ENCODE measurements at regions not wholly inside any gene's neighbourhood (a gene's known extent, or its start where the extent isn't known, plus 50 kb on each side); places are given as distances from the start of the nearest gene placed in this dataset.

DNA sequence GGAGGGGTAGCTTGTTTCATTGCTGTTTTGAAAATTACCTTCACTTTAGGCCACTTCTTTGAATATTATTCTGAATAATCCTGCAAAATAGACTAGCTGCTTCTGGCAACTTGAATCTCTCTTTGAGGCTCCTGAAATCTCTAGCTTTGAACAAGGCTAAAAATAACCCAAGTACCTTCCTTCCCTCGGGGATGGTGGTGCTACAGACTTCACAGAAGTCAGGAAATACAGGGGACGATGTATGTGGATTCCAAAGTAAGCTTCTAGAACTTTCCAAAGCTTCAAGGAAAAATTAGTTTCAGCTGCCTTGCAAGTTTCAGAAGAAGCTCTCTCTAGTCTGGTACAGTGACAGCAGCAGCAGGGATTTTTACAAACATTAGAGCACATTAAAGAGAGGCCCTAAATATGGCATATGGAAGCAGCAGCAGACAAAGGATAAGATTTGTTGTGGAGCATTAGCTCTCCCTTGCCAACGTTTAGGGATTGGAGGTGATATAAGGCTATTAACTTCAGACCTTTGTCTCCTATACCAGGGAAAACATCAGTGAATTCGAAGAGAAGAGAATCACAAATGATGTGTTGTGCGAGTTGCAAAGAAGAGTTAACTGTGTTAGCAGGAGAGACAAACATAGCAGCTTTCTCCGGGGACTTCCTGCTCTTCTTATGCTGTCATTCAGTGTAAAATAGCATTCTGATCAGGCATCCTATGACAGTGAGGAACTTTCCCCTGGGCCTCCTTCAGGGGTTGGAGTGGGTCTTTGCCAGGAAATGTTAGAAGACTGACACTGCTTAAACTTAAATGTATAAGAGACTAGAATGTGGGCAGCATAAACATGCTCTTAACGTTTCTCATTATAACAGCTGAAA, 783.0 kb upstream of the ARPP21 start:
- TF ChIP-seq CTCF (IDR thresholded peaks at IDR 0.05): no peak
- intact Hi-C loops (cut with DNase I): no loop called here

DNA sequence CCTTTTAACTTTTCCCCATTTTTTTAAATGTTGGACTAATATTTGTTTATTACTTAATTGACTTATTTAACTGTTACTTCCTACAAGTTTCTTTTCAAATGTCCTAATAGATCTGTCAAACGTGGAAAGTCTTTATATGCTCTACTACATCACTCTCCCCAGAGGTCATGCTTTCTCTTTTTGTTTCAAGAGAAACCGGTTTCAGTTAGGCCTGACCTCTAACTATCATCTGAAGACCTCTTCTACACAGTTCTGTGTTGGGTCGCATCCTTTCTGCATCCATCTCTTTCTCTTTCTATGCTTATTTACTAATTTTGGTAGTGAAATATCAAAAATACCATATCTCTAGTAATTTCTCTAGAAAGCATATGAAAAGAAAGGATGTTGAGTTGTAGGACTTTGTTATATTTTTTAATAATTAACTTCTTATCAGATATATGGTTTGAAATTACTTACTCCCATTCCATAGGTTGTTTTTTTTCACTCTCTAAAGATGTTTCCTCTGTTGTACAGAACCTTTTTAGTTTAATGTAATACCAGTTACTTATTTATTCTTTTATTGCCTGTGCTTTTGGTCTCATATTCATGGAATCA, 781.2 kb upstream of the ARPP21 start:
- Histone ChIP-seq H3K27me3 (no peaks in the 10 kb centered on the region), H3K36me3 (no peaks in the 10 kb centered on the region), H3K4me1 (no peaks in the 10 kb centered on the region), H3K27ac (no peak overlapping the region), H3K9me3 (no peaks in the 10 kb centered on the region), H3K4me3 (no peak overlapping the region)
- TF ChIP-seq CTCF (IDR thresholded peaks at IDR 0.05): no peak
- no peak for DNase-seq (ENCODE audit: low spot score in 2 of 2)
- intact Hi-C loops (cut with DNase I): no loop called here

More for the DNA sequence above, 783.0 kb upstream of the ARPP21 start:
- no peaks in the 10 kb centered on the region for H3K4me1 ChIP-seq
- no peaks in the 10 kb centered on the region for H3K27me3 ChIP-seq
- H3K9me3 ChIP-seq: no peaks in the 10 kb centered on the region
- H3K27ac ChIP-seq: no peak overlapping the region
- DNase-seq (ENCODE audit: low spot score in 2 of 2): no peak
- no peaks in the 10 kb centered on the region for H3K36me3 ChIP-seq
- H3K4me3 ChIP-seq: no peak overlapping the region

DNA sequence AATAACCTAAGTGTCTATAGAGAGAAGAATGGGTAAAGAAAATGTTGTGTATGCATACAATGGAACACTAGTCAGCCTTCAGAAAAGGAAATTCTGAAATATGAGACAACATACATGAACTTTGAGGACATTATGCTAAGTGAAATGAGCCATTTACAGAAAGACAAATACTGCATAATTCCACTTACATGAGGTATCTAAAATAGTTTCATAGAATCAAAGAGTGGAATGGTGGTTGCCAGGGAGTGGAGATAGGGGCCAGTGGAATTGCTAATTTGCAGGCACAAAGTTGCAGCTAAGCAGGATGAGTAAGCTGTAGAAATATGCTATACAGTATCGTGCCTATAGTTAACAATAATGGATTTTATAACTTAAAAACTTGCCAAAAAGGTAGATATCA, 779.6 kb upstream of the ARPP21 start:
- Histone ChIP-seq H3K27ac (no peak overlapping the region), H3K27me3 (no peaks in the 10 kb centered on the region), H3K36me3 (no peaks in the 10 kb centered on the region), H3K4me1 (peaks cover 0 to 3% of the 10 kb centered on the region in 2 donors), H3K4me3 (no peak overlapping the region), H3K9me3 (no peaks in the 10 kb centered on the region)
- no peak for TF ChIP-seq CTCF (IDR thresholded peaks at IDR 0.05)
- no peak for DNase-seq (ENCODE audit: low spot score in 2 of 2)
- intact Hi-C loops (cut with DNase I): no loop called here

DNA sequence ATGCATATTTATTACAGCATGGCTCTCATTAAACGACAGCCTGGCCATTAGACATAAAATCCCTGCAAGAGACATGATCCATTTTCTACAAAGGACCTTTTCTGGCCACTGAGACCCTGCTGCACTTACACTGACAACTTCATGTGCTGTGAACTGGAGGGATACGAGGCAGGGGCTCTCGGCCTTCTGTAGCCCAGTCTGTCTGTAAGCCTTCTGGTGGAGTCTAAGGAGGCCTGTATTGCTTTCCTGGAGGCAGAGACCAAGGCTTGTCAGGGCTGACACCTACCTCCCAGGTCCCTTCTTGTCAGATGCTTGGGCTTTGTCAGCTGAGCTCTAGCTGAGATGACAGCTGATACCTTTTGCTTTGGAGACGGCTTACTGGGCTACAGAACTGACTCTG, 776.9 kb upstream of the ARPP21 start:
- intact Hi-C loops (cut with DNase I): no loop called here
- TF ChIP-seq CTCF (IDR thresholded peaks at IDR 0.05): no peak
- no peak for DNase-seq (ENCODE audit: low spot score in 2 of 2)

GRCh38 chr3:34863485-34863884, 775.8 kb upstream of the ARPP21 start:
- no peak for DNase-seq (ENCODE audit: low spot score in 2 of 2)
- TF ChIP-seq CTCF (IDR thresholded peaks at IDR 0.05): no peak
- Histone ChIP-seq H3K27ac (no peak overlapping the region), H3K4me3 (no peak overlapping the region), H3K27me3 (no peaks in the 10 kb centered on the region), H3K36me3 (no peaks in the 10 kb centered on the region), H3K4me1 (peaks cover 0 to 3% of the 10 kb centered on the region in 2 donors), H3K9me3 (no peaks in the 10 kb centered on the region)
- intact Hi-C loops (cut with DNase I): no loop called here

More for the DNA sequence above, 776.9 kb upstream of the ARPP21 start:
- no peaks in the 10 kb centered on the region for H3K9me3 ChIP-seq
- H3K4me3 ChIP-seq: no peak overlapping the region
- no peak overlapping the region for H3K27ac ChIP-seq
- H3K36me3 ChIP-seq: no peaks in the 10 kb centered on the region
- H3K4me1 ChIP-seq: peaks cover 0 to 3% of the 10 kb centered on the region in 2 donors
- H3K27me3 ChIP-seq: no peaks in the 10 kb centered on the region

Data from ascending aorta (tissue), 2 donors.